ENCODE measurements at regions not wholly inside any gene's neighbourhood (a gene's known extent, or its start where the extent isn't known, plus 50 kb on each side); places are given as distances from the start of the nearest gene placed in this dataset.

DNA sequence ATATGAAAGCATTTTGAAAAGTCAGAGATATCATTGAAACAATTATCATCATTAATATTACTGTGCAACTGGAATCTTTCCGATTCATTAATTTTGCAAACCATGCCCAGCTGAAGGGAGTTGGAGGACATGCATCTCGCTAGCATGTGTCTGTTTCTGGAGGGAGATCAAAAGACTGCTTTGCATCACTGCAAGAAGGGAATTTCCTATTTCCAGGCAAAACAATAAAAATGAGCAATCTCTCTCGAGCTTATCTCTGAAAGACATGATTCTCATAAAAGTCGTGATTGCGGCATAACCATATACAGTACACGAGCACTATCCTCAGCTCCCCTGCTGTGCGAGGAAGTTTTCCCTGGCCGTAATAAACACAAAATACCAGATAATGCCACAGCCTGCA, 607.6 kb upstream of the DPP6 start:
- no peaks in the 10 kb centered on the region for H3K4me1 ChIP-seq (ENCODE audit: control extremely low read depth in 1 of 4, control insufficient read depth in 4 of 4, insufficient read depth in 4 of 4, low read length in 3 of 4)
- POLR2A ChIA-PET = no interaction called here
- 95% methylated on average over 7 of the region's 8 CpGs for WGBS (ENCODE audit: insufficient coverage)
- no peaks in the 10 kb centered on the region for H3K36me3 ChIP-seq (ENCODE audit: control insufficient read depth in 4 of 4, insufficient read depth in 4 of 4, low read length in 3 of 4)
- DNase-seq = no peak
- H3K27me3 ChIP-seq (replicated peaks in 2 of 5; ENCODE audit: control insufficient read depth in 4 of 5, insufficient read depth in 5 of 5, low read length in 4 of 5) = no peaks in the 10 kb centered on the region
- H3K9me3 ChIP-seq (ENCODE audit: control extremely low read depth in 1 of 5, control insufficient read depth in 4 of 5, insufficient read depth in 2 of 5, low read depth in 1 of 5, low read length in 4 of 5) = no peaks in the 10 kb centered on the region
- no peak overlapping the region for H3K4me3 ChIP-seq (ENCODE audit: control insufficient read depth in 1 of 7, extremely low read depth in 1 of 7, insufficient read depth in 4 of 7, low read depth in 2 of 7, low read length in 6 of 7)
- no peak overlapping the region for H3K27ac ChIP-seq (ENCODE audit: insufficient read depth in 1 of 2, low read depth in 1 of 2, low read length in 2 of 2, poor library complexity in 1 of 2, severe bottlenecking in 2 of 2)
- CTCF ChIA-PET = no interaction called here

DNA sequence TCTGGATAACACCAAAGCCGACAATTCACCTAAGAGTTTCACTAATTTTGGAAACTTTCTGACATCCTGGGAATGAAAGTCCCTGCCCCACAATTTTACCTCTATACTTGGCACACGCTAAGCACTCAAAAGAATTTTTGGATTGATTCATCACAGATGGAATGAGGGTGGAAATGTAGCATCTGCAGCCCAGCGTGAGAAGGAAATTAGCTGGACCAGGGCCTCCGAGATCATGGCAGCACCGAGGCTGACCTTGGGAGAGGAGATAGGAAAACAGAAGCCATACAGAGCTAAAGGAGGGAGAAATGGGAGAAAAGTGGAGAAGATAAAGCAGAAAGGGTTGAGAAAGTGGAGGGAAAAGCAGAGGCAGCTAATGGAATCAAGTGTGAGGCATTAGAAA, 606.6 kb upstream of the DPP6 start:
- 97% methylated on average over 4 of the region's 5 CpGs for WGBS (ENCODE audit: insufficient coverage)
- Histone ChIP-seq H3K9me3 (ENCODE audit: control extremely low read depth in 1 of 5, control insufficient read depth in 4 of 5, insufficient read depth in 2 of 5, low read depth in 1 of 5, low read length in 4 of 5) (no peaks in the 10 kb centered on the region), H3K27ac (ENCODE audit: insufficient read depth in 1 of 2, low read depth in 1 of 2, low read length in 2 of 2, poor library complexity in 1 of 2, severe bottlenecking in 2 of 2) (no peak overlapping the region), H3K4me3 (ENCODE audit: control insufficient read depth in 1 of 7, extremely low read depth in 1 of 7, insufficient read depth in 4 of 7, low read depth in 2 of 7, low read length in 6 of 7) (no peak overlapping the region), H3K36me3 (ENCODE audit: control insufficient read depth in 4 of 4, insufficient read depth in 4 of 4, low read length in 3 of 4) (no peaks in the 10 kb centered on the region), H3K4me1 (ENCODE audit: control extremely low read depth in 1 of 4, control insufficient read depth in 4 of 4, insufficient read depth in 4 of 4, low read length in 3 of 4) (no peaks in the 10 kb centered on the region), H3K27me3 (replicated peaks in 2 of 5; ENCODE audit: control insufficient read depth in 4 of 5, insufficient read depth in 5 of 5, low read length in 4 of 5) (no peaks in the 10 kb centered on the region)
- ChIA-PET CTCF (no interaction called here), POLR2A (no interaction called here)
- no peak for DNase-seq

DNA sequence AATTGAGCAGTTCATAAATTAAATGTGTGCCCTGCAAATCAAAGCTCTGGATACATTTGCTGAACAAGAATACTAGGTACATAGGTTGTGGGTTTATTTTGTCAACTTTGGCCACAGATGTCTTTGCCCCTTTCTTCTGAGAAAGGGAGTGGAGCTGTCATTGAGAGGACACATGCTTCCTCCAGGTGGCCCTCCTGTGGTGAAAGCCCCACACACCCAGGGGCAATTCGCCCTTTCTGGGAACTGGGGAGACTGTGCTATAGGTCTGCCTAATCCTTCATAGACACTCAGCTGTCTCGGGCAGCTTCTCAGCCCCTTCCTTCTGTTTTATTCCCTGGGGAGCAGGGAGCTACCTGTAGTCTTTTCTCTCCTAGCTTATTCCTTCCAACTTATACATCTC, 605.7 kb upstream of the DPP6 start:
- no peak overlapping the region for H3K27ac ChIP-seq (ENCODE audit: insufficient read depth in 1 of 2, low read depth in 1 of 2, low read length in 2 of 2, poor library complexity in 1 of 2, severe bottlenecking in 2 of 2)
- no peak overlapping the region for H3K4me3 ChIP-seq (ENCODE audit: control insufficient read depth in 1 of 7, extremely low read depth in 1 of 7, insufficient read depth in 4 of 7, low read depth in 2 of 7, low read length in 6 of 7)
- 67% methylated on average over 1 of the region's 2 CpGs for WGBS (ENCODE audit: insufficient coverage)
- no peaks in the 10 kb centered on the region for H3K27me3 ChIP-seq (replicated peaks in 2 of 5; ENCODE audit: control insufficient read depth in 4 of 5, insufficient read depth in 5 of 5, low read length in 4 of 5)
- no peaks in the 10 kb centered on the region for H3K36me3 ChIP-seq (ENCODE audit: control insufficient read depth in 4 of 4, insufficient read depth in 4 of 4, low read length in 3 of 4)
- no peaks in the 10 kb centered on the region for H3K4me1 ChIP-seq (ENCODE audit: control extremely low read depth in 1 of 4, control insufficient read depth in 4 of 4, insufficient read depth in 4 of 4, low read length in 3 of 4)
- POLR2A ChIA-PET = no interaction called here
- H3K9me3 ChIP-seq (ENCODE audit: control extremely low read depth in 1 of 5, control insufficient read depth in 4 of 5, insufficient read depth in 2 of 5, low read depth in 1 of 5, low read length in 4 of 5) = no peaks in the 10 kb centered on the region
- CTCF ChIA-PET = no interaction called here
- DNase-seq = no peak

DNA sequence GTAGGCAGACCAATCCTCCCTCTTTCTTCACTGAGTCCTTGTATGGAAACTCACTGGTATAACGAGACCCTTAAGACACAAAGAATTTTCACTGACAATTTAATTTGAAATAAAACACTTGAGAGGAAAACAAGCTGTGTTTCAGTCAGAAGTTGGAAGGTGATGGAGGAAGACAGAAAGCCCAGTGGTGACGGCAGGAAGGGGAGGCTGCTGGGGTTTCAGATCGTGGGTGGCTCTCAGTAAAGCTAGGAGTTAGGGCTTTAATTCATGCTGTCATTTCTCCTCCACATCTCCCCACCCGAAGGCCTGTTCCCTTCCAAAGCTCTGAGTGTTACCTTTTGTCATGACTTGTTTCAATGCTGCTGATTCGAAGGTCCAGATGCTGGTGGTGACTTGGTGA, 605.2 kb upstream of the DPP6 start:
- Histone ChIP-seq H3K27ac (ENCODE audit: insufficient read depth in 1 of 2, low read depth in 1 of 2, low read length in 2 of 2, poor library complexity in 1 of 2, severe bottlenecking in 2 of 2) (no peak overlapping the region), H3K27me3 (replicated peaks in 2 of 5; ENCODE audit: control insufficient read depth in 4 of 5, insufficient read depth in 5 of 5, low read length in 4 of 5) (no peaks in the 10 kb centered on the region), H3K4me1 (ENCODE audit: control extremely low read depth in 1 of 4, control insufficient read depth in 4 of 4, insufficient read depth in 4 of 4, low read length in 3 of 4) (no peaks in the 10 kb centered on the region), H3K4me3 (ENCODE audit: control insufficient read depth in 1 of 7, extremely low read depth in 1 of 7, insufficient read depth in 4 of 7, low read depth in 2 of 7, low read length in 6 of 7) (no peak overlapping the region), H3K9me3 (ENCODE audit: control extremely low read depth in 1 of 5, control insufficient read depth in 4 of 5, insufficient read depth in 2 of 5, low read depth in 1 of 5, low read length in 4 of 5) (no peaks in the 10 kb centered on the region), H3K36me3 (ENCODE audit: control insufficient read depth in 4 of 4, insufficient read depth in 4 of 4, low read length in 3 of 4) (no peaks in the 10 kb centered on the region)
- POLR2A ChIA-PET = no interaction called here
- WGBS (ENCODE audit: insufficient coverage) = 90% methylated on average over 3 of the region's 5 CpGs
- DNase-seq = no peak
- CTCF ChIA-PET = no interaction called here

DNA sequence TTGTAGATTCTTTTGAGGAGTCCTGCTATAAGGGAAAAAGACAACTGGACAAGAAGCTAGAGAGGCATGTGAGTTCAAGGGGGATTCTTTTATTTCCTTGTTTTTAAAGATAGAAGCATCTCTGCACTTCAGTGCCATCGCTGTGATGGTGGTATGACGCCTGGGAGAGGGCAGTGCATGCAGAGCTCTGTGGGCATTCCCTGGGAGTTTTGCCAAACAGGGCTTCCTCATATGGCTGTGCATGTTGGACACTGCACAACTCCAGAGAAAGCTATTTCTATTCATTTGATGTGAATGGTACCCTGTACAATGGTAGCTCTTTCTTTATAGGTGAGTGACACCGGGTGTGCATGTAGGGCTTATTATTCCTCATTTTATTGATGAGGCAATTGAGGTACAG, 599.5 kb upstream of the DPP6 start:
- H3K27ac ChIP-seq (ENCODE audit: insufficient read depth in 1 of 2, low read depth in 1 of 2, low read length in 2 of 2, poor library complexity in 1 of 2, severe bottlenecking in 2 of 2) = no peak overlapping the region
- ChIA-PET POLR2A (no interaction called here), CTCF (no interaction called here)
- no peaks in the 10 kb centered on the region for H3K9me3 ChIP-seq (ENCODE audit: control extremely low read depth in 1 of 5, control insufficient read depth in 4 of 5, insufficient read depth in 2 of 5, low read depth in 1 of 5, low read length in 4 of 5)
- H3K27me3 ChIP-seq (replicated peaks in 2 of 5; ENCODE audit: control insufficient read depth in 4 of 5, insufficient read depth in 5 of 5, low read length in 4 of 5) = no peaks in the 10 kb centered on the region
- no peak for DNase-seq
- H3K4me3 ChIP-seq (ENCODE audit: control insufficient read depth in 1 of 7, extremely low read depth in 1 of 7, insufficient read depth in 4 of 7, low read depth in 2 of 7, low read length in 6 of 7) = no peak overlapping the region
- H3K4me1 ChIP-seq (ENCODE audit: control extremely low read depth in 1 of 4, control insufficient read depth in 4 of 4, insufficient read depth in 4 of 4, low read length in 3 of 4) = no peaks in the 10 kb centered on the region
- 100% methylated on average over 1 of the region's 3 CpGs for WGBS (ENCODE audit: insufficient coverage)
- no peaks in the 10 kb centered on the region for H3K36me3 ChIP-seq (ENCODE audit: control insufficient read depth in 4 of 4, insufficient read depth in 4 of 4, low read length in 3 of 4)

DNA sequence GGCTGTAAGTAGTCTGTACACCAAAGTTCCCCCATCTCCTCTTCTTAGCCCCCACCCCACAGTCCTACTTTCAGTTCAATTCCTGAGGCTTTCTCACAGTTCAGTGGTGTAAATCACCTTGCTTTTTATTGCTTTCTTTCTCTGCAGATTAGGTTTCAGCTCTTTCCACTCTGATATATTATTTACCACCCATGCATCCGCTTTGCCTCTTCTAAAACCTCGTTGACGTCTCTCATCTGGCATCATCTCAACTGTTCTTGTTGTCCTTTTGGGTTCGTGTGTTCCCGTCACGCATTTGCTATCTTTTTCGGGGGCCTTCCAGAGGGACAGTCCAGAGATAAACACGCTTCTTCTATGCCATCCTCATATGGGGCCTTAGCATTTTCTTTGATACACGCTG, 597.9 kb upstream of the DPP6 start:
- Histone ChIP-seq H3K27ac (ENCODE audit: insufficient read depth in 1 of 2, low read depth in 1 of 2, low read length in 2 of 2, poor library complexity in 1 of 2, severe bottlenecking in 2 of 2) (no peak overlapping the region), H3K27me3 (replicated peaks in 2 of 5; ENCODE audit: control insufficient read depth in 4 of 5, insufficient read depth in 5 of 5, low read length in 4 of 5) (no peaks in the 10 kb centered on the region), H3K4me1 (ENCODE audit: control extremely low read depth in 1 of 4, control insufficient read depth in 4 of 4, insufficient read depth in 4 of 4, low read length in 3 of 4) (no peaks in the 10 kb centered on the region), H3K9me3 (ENCODE audit: control extremely low read depth in 1 of 5, control insufficient read depth in 4 of 5, insufficient read depth in 2 of 5, low read depth in 1 of 5, low read length in 4 of 5) (no peaks in the 10 kb centered on the region), H3K4me3 (ENCODE audit: control insufficient read depth in 1 of 7, extremely low read depth in 1 of 7, insufficient read depth in 4 of 7, low read depth in 2 of 7, low read length in 6 of 7) (no peak overlapping the region), H3K36me3 (ENCODE audit: control insufficient read depth in 4 of 4, insufficient read depth in 4 of 4, low read length in 3 of 4) (no peaks in the 10 kb centered on the region)
- CTCF ChIA-PET = no interaction called here
- 86% methylated on average over 9 of the region's 9 CpGs for WGBS (ENCODE audit: insufficient coverage)
- POLR2A ChIA-PET = no interaction called here
- no peak for DNase-seq

DNA sequence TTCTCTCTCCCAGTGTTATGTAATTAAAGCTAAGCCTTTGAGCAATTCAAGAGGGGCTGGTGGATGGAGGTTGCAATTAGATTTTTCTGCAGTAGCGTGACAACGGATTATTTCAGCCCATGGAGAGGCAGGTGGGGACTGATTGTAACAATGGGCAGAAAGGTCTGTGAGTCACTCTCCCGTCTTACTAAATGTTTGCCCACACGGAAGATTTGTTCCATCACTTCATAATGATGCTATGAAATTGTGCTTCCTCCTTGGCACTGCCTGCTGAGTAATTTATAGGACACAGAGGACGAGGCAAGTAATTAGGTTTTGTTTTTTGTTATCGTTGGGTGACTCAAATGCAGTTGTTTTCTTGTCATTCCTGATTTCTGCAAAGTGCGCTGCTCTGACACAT, 594.5 kb upstream of the DPP6 start:
- Histone ChIP-seq H3K27me3 (replicated peaks in 2 of 5; ENCODE audit: control insufficient read depth in 4 of 5, insufficient read depth in 5 of 5, low read length in 4 of 5) (no peaks in the 10 kb centered on the region), H3K27ac (ENCODE audit: insufficient read depth in 1 of 2, low read depth in 1 of 2, low read length in 2 of 2, poor library complexity in 1 of 2, severe bottlenecking in 2 of 2) (no peak overlapping the region), H3K36me3 (ENCODE audit: control insufficient read depth in 4 of 4, insufficient read depth in 4 of 4, low read length in 3 of 4) (no peaks in the 10 kb centered on the region), H3K9me3 (ENCODE audit: control extremely low read depth in 1 of 5, control insufficient read depth in 4 of 5, insufficient read depth in 2 of 5, low read depth in 1 of 5, low read length in 4 of 5) (peaks cover 0 to 6% (median 4%) of the 10 kb centered on the region in 5 experiments), H3K4me1 (ENCODE audit: control extremely low read depth in 1 of 4, control insufficient read depth in 4 of 4, insufficient read depth in 4 of 4, low read length in 3 of 4) (no peaks in the 10 kb centered on the region), H3K4me3 (ENCODE audit: control insufficient read depth in 1 of 7, extremely low read depth in 1 of 7, insufficient read depth in 4 of 7, low read depth in 2 of 7, low read length in 6 of 7) (no peak overlapping the region)
- ChIA-PET POLR2A (no interaction called here), CTCF (no interaction called here)
- no peak for DNase-seq
- WGBS (ENCODE audit: insufficient coverage) = 84% methylated on average over 7 of the region's 7 CpGs

All from common myeloid progenitor, CD34-positive (primary cell).